ENCODE measurements at regions not wholly inside any gene's neighbourhood (a gene's known extent, or its start where the extent isn't known, plus 50 kb on each side); places are given as distances from the start of the nearest gene placed in this dataset.

- BruUV-seq (replicated peaks) = no TSS peak
Observed at GRCh38 chr9:84482607-84483006, 142.0 kb upstream of the SLC28A3 start.

GRCh38 chr9:84484172-84484571 is 143.6 kb upstream of the SLC28A3 start:
- Mint-ChIP-seq H3K9me3 (ENCODE audit: unreplicated experiment) (peaks cover 12% of the 10 kb centered on the region), H3K27me3 (ENCODE audit: insufficient read depth, unreplicated experiment) (no peaks in the 10 kb centered on the region), H3K27ac (ENCODE audit: low read depth, unreplicated experiment) (no peak overlapping the region), H3K36me3 (ENCODE audit: insufficient read depth, unreplicated experiment) (peaks cover 5% of the 10 kb centered on the region), H3K4me3 (ENCODE audit: unreplicated experiment) (no peak overlapping the region), H3K4me1 (ENCODE audit: insufficient read depth, unreplicated experiment) (peaks cover 6% of the 10 kb centered on the region)
- intact Hi-C loops (cut with micrococcal nuclease) = no loop called here
- no peak for DNase-seq (ENCODE audit: unreplicated experiment)
- CTCF ChIA-PET = no interaction called here
- BruUV-seq (replicated peaks) = no TSS peak
- no peak for TF ChIP-seq CTCF (IDR thresholded peaks at IDR 0.05; ENCODE audit: unreplicated experiment)
- POLR2A ChIA-PET = no interaction called here

More at GRCh38 chr9:84482607-84483006, 142.0 kb upstream of the SLC28A3 start:
- peaks cover 5% of the 10 kb centered on the region for H3K36me3 Mint-ChIP-seq (ENCODE audit: insufficient read depth, unreplicated experiment)
- H3K27ac Mint-ChIP-seq (ENCODE audit: low read depth, unreplicated experiment) = no peak overlapping the region
- DNase-seq (ENCODE audit: unreplicated experiment) = no peak
- intact Hi-C loops (cut with micrococcal nuclease) = no loop called here
- peaks cover 9% of the 10 kb centered on the region for H3K9me3 Mint-ChIP-seq (ENCODE audit: unreplicated experiment)
- H3K27me3 Mint-ChIP-seq (ENCODE audit: insufficient read depth, unreplicated experiment) = no peaks in the 10 kb centered on the region
- ChIA-PET CTCF (no interaction called here), POLR2A (no interaction called here)
- peaks cover 6% of the 10 kb centered on the region for H3K4me1 Mint-ChIP-seq (ENCODE audit: insufficient read depth, unreplicated experiment)
- TF ChIP-seq CTCF (IDR thresholded peaks at IDR 0.05; ENCODE audit: unreplicated experiment) = no peak
- no peak overlapping the region for H3K4me3 Mint-ChIP-seq (ENCODE audit: unreplicated experiment)

- Mint-ChIP-seq H3K27me3 (ENCODE audit: insufficient read depth, unreplicated experiment) (no peaks in the 10 kb centered on the region), H3K9me3 (ENCODE audit: unreplicated experiment) (peaks cover 17% of the 10 kb centered on the region), H3K36me3 (ENCODE audit: insufficient read depth, unreplicated experiment) (peaks cover 5% of the 10 kb centered on the region), H3K4me1 (ENCODE audit: insufficient read depth, unreplicated experiment) (peaks cover 6% of the 10 kb centered on the region), H3K4me3 (ENCODE audit: unreplicated experiment) (no peak overlapping the region), H3K27ac (ENCODE audit: low read depth, unreplicated experiment) (no peak overlapping the region)
- peak; percentile 42 for DNase-seq (ENCODE audit: unreplicated experiment)
- no peak for TF ChIP-seq CTCF (IDR thresholded peaks at IDR 0.05; ENCODE audit: unreplicated experiment)
- no TSS peak for BruUV-seq (replicated peaks)
- ChIA-PET POLR2A (interaction anchor here (1.6 kb wide), 1 partner anchor 10 kb away, joined by 4 read pairs; no protein-coding TSS in a partner anchor), CTCF (interaction anchor here (0.6 kb wide), 1 partner anchor 469 kb away, joined by 3 read pairs; no protein-coding TSS in a partner anchor)
- intact Hi-C loops (cut with micrococcal nuclease) = no loop called here
Observed at GRCh38 chr9:84485539-84485938, 145.0 kb upstream of the SLC28A3 start.

GRCh38 chr9:84486663-84487062 is 146.1 kb upstream of the SLC28A3 start:
- peaks cover 17% of the 10 kb centered on the region for H3K9me3 Mint-ChIP-seq (ENCODE audit: unreplicated experiment)
- H3K27ac Mint-ChIP-seq (ENCODE audit: low read depth, unreplicated experiment) = no peak overlapping the region
- H3K27me3 Mint-ChIP-seq (ENCODE audit: insufficient read depth, unreplicated experiment) = no peaks in the 10 kb centered on the region
- TF ChIP-seq CTCF (IDR thresholded peaks at IDR 0.05; ENCODE audit: unreplicated experiment) = no peak
- no peak for DNase-seq (ENCODE audit: unreplicated experiment)
- intact Hi-C loops (cut with micrococcal nuclease) = no loop called here
- BruUV-seq (replicated peaks) = no TSS peak
- ChIA-PET CTCF (interaction anchor here (0.6 kb wide), 1 partner anchor 1013 kb away, joined by 3 read pairs; no protein-coding TSS in a partner anchor), POLR2A (interaction anchor here (1.6 kb wide), 1 partner anchor 9 kb away, joined by 4 read pairs; no protein-coding TSS in a partner anchor)
- H3K4me3 Mint-ChIP-seq (ENCODE audit: unreplicated experiment) = no peak overlapping the region
- H3K36me3 Mint-ChIP-seq (ENCODE audit: insufficient read depth, unreplicated experiment) = peaks cover 5% of the 10 kb centered on the region
- H3K4me1 Mint-ChIP-seq (ENCODE audit: insufficient read depth, unreplicated experiment) = peaks cover 6% of the 10 kb centered on the region

Data from MCF 10A (cell line).